ENCODE measurements at regions not wholly inside any gene's neighbourhood (a gene's known extent, or its start where the extent isn't known, plus 50 kb on each side); places are given as distances from the start of the nearest gene placed in this dataset.

DNA sequence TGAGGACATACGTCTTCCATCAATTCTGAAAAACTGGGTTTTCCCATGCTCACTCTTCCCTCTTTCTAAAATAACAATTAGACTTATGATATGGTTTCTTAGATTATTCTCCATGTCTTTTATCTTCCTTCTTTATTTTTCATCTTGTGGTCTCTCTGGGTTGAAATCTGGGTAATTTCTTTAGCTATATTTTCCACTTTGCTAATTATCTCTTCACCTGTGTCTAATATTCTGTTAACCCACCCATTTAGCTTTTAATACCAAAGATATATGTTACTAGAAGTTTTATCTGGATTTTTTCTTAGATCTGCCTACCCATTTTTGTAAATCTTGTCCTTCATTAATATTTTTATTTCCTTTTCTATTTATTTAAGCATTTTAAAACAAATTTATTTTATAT, 121.8 kb downstream of the TENT5A start:
- TF ChIP-seq ZFX (IDR thresholded peaks at IDR 0.05) = no peak
- TF ChIP-seq, protein P1, sequence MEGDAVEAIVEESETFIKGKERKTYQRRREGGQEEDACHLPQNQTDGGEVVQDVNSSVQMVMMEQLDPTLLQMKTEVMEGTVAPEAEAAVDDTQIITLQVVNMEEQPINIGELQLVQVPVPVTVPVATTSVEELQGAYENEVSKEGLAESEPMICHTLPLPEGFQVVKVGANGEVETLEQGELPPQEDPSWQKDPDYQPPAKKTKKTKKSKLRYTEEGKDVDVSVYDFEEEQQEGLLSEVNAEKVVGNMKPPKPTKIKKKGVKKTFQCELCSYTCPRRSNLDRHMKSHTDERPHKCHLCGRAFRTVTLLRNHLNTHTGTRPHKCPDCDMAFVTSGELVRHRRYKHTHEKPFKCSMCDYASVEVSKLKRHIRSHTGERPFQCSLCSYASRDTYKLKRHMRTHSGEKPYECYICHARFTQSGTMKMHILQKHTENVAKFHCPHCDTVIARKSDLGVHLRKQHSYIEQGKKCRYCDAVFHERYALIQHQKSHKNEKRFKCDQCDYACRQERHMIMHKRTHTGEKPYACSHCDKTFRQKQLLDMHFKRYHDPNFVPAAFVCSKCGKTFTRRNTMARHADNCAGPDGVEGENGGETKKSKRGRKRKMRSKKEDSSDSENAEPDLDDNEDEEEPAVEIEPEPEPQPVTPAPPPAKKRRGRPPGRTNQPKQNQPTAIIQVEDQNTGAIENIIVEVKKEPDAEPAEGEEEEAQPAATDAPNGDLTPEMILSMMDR (conservative IDR thresholded peaks at IDR 0.05) = no peak
- no peak overlapping the region for H3K27ac ChIP-seq

GRCh38 chr6:81625216-81625615, 127.3 kb downstream of the TENT5A start:
- no peak overlapping the region for H3K27ac ChIP-seq
- TF ChIP-seq ZFX (IDR thresholded peaks at IDR 0.05) = no peak
- TF ChIP-seq, protein P1 (conservative IDR thresholded peaks at IDR 0.05) = no peak

- TF ChIP-seq, protein P1 (conservative IDR thresholded peaks at IDR 0.05) = no peak
- H3K27ac ChIP-seq = no peak overlapping the region
Measured at GRCh38 chr6:81624453-81624852, 128.0 kb downstream of the TENT5A start.

DNA sequence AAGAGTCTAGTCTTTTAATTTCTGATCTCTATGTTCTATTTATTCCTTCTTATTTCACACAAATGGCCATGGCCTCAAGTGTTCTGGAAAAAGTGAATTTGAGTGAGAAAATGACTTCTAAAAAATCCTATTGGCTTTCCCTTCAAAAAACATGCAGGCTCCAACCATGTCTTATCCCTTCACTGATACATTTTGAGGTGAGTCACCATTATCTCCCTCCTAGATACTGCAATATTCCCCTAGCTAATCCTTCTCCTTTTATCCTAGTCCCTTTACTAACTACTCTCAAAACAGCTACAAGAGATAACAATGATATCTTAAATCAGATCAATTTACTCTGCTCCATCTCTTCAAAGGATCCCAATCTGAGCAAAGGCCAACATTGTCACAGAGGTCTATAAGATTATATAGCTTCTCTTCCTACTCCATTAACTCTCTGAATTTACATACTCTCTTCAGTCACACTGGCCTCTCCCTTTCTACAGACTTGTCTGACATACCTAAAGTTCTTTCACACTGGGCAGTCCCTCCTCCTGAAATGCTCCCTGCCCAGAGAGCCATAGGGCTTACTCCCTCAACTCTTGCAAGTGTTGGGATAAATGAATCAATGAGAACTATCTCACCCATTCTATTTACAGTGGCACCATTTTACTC, 129.2 kb downstream of the TENT5A start:
- TF ChIP-seq ZFX (IDR thresholded peaks at IDR 0.05) = no peak
- TF ChIP-seq, protein P1 (conservative IDR thresholded peaks at IDR 0.05) = no peak
- no peak overlapping the region for H3K27ac ChIP-seq

DNA sequence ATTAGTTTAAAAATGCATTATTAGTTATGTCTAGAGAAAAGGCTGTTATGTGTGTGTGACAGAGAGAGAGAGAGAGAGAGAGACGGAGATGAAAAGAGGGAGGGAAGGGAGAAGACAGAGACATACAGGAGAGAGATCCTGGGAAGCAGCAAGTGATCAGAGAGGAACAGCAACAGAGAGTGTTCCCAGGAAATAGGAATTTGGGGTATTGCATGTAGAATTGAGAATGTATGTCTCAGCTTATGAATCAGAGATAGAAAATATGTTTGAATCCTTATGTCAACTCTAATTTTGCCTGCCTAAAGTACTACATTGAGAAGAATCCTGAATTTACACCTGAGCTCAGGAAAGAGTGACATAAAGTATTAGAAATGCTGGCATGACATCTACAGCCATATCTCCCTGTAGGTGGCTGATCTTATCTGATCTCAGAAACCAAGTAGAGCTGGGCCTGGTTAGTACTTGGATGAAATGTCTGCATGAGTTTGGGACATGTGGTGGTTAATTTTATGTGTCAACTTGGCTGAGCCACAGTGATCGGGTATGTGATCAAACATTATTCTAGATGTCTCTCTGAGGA, 130.6 kb downstream of the TENT5A start:
- no peak overlapping the region for H3K27ac ChIP-seq
- no peak for TF ChIP-seq ZFX (IDR thresholded peaks at IDR 0.05)

DNA sequence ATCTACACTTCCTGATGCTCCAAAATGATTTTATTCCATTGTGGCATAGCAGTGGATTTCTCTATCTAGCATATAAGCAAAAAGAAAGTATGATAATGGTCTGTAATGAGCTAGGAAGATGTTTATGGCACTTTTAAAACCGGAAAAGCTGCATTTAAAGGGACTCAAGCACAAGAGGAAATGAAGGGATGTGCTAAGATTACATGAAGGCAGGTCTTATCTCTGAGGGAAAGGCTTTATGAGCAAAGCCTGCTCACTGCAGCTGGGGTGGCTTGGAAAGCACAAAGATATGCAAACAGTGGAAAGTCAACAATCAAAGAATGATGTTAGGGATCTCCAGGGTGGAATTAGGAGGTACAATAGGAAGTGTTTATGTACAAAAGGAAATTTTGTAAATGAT, 138.2 kb downstream of the TENT5A start:
- TF ChIP-seq, protein P1 (conservative IDR thresholded peaks at IDR 0.05) = no peak
- TF ChIP-seq ZFX (IDR thresholded peaks at IDR 0.05) = no peak
- H3K27ac ChIP-seq = no peak overlapping the region

- no peak for TF ChIP-seq ZFX (IDR thresholded peaks at IDR 0.05)
- TF ChIP-seq, protein P1 (conservative IDR thresholded peaks at IDR 0.05) = no peak
- no peak overlapping the region for H3K27ac ChIP-seq
Measured at GRCh38 chr6:81613606-81614005, 138.9 kb downstream of the TENT5A start.

DNA sequence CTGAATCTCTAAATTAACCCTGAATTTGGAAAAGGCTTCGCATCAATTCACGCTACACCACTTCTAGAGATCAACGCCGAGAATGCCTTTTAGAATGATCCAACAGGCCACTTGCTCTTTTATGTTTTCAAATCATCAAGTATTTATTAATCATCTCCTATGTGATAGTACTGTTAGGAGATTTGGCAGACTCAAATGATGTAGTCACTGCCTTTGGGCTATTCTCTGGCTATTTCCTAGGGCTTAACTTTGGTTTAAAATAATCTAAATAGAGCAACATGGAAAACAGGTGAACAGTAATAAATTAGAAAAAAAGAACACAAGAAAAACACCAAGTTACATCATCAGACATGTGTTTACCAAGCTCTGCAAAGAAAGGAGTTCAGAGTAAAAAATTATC, 140.3 kb downstream of the TENT5A start:
- TF ChIP-seq, protein P1 (conservative IDR thresholded peaks at IDR 0.05) = no peak
- TF ChIP-seq ZFX (IDR thresholded peaks at IDR 0.05) = no peak
- no peak overlapping the region for H3K27ac ChIP-seq
